ENCODE measurements at regions not wholly inside any gene's neighbourhood (a gene's known extent, or its start where the extent isn't known, plus 50 kb on each side); places are given as distances from the start of the nearest gene placed in this dataset.

DNA sequence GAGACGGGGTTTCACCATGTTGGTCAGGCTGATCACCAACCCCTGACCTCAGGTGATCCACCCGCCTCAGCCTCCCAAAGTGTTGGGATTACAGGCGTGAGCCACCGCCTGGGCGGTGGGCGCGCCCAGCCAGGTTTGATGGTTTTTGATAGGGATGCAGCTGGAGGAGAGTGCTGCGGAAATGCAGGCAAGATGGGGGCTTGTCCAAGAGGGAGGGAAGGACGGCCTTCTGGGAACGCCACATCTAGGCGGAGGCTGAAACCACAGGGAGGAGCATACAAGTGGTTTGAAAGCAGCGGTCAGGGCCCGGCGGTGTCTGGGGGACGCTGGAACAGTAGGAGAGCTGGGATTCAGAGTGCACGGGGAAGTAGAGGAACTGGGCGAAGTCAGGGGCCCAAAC is 134.6 kb downstream of the VRK1 start:
- DNase-seq: no peak

DNA sequence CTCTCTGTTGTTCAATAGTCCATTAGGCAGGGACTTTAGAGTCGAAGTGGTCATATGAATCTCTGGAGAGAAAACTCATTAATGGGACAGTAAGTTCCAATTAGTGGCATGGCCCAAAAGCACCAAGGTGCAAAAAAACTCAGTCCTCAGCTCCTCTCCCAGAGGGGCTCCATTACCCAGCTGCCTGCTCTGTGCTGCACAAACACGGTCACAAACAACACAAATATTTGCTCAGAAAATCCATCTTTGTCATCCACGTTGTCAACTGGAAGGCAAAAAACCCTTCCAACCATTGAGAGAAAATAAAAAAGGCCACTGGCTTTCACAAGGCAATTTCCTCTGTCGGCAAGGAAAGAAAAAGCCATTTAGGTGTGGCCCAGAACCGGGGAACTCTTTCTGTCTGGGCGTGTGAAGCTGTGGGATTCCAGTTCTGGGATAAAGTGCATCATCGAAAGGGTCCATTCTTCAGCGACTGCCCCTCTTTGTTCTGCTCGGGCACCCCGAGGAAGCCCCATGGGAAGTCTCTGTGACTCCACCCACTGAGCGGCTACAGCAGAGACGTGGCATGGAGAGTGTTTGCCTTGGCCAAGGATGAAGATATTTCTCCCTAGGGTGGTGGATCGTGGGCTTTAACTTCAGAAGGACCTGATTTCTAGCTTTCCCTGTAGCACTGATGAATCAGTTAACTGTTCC is 137.6 kb downstream of the VRK1 start:
- DNase-seq: no peak

DNA sequence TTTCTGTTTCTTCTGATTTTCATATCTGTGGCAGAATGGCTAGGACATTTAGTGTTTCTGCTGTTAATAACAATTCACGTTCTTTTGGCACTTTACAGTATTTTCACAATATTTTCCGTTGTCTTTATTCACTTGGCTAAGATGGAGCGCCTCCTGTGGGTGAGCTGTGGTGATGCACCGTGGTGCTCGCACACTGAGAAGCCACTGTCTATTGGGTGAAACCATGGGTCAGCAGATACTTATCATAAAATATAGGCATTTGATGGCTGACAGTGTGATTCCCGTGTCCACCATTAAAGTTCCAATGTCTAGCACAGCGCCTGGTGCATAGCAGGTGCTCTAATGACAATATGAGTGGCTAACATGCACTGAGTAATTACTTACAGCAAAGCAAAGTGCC is 141.8 kb downstream of the VRK1 start:
- DNase-seq: no peak

DNA sequence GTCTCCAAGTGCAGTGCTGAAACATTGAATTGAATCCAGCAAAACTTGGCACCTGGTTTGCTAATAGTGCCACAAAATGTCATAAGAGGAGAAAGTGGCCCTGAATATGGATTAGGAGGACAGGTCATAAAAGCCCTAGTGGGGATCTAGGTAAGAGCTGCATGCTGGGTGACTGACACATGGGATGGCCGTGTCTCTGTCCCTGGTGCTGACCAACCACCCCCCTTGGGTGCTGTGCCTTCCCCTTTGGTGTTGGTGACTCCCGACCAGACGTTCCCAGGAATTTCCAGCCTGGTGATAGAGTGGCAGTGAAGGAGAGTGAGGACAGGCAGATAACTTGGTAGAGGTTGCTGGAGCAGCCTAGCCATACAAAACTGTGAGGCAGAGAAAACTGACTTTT is 142.8 kb downstream of the VRK1 start:
- no peak for DNase-seq

DNA sequence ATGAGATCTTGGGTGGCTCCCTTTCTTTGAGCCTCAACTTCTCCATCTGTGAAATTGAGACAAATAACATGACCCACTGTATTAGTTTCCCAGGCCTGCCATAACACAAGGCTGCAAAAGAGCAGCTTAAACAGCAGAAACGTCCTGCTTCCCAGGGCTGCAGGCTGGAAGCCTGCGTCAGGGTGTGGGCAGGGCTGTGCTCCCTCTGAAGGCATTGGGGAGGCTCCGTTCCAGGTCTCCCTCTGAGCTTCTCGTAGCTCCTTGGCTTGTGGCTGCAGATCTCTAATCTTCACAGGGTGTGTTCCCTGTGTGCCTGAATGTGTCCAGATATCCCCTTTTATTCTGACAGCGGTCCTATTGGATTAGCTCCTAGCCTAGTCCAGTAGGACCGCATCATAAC is 147.1 kb downstream of the VRK1 start:
- no peak for DNase-seq

DNA sequence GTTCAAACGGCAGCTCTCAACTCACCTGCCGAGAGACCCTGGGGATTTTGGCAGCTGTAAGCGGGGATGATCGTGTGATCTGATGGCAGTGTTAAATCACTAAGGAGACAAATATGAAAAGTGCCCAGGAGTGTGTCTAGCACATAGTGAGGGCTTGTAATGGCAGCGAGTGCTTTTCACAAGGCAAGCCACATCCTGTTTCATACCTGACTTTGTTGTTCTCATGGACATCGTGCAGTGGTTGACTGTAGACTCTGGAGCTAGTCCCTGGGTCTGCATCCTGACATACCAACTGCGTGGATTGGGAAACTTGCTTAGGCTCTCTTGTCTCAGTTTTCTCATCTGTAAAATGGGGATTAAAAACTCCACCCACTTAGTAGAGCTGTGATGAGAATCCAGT is 148.5 kb downstream of the VRK1 start:
- no peak for DNase-seq

DNA sequence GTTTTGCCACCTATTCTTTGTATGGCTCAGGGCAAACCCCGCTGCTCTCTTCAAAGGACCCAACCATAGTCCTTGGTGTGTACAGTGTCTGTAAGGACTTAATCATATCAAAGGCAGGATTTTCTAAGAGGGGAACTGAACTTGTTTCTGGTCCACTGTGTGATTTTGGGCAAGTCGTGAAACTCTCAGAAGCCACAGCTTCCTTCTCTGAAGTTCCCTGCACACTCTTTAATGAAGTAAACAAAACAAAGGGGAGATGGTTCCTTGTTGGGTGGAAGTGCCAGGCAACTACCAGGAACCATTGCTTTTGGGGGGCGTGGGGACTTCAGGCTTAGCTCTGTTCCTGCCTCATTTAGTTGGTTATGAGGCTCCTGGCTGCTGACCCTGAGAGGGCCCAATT is 152.4 kb downstream of the VRK1 start:
- DNase-seq: no peak

DNA sequence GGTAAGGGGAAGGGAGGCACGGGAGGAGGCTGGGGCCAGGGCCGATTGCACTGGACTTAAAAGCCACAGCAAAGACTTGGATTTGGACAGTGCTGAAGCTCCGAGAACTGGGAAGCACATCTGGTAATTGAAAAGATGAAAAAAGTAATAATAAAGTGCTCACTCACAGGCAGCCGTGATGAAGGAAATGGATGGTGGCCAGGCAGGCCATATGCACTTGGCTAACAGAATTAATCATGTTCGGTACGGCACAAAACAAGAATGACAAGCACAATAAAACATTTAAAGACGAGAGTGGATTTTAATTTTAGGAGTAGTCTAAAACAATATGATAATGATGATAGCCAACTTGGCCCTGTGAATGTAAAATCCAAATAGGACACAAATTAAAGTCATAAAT is 154.3 kb downstream of the VRK1 start:
- no peak for DNase-seq

DNA sequence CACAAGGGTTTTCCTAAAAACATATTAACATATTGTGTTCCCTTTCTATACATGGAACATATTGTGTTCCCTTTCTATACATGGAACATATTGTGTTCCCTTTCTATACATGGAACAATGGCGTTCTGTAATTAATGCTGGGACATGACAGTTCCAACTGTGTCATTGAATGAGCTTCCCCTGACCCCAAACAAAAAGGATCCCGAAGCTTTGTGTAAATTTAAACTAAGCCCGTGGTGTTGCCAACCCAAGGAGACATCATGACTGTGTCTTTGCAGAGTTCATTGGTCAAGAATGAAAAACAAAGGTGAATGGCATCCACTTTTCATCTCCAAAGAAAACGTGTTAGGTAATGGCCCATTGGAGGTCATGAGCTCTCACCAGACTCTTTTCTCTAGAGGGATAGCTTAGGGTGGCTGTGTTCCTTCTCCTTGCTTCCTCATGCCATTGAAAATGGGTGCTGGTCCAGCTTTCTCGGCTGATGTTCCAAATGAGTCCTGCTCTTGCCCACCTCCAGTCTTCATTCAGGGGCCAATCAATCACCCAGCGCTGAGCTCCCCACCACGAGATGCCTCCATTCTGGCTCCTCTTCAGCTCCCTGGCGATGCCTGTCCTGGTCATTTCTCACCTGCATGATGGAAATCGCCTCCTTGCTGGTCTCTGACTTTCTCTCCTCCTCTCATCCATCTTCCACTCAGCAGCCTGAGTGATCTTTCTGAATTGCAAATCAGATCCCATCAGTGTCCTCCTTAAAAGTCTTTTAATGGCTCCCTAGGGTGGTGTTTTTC is 156.1 kb downstream of the VRK1 start:
- DNase-seq: no peak

DNA sequence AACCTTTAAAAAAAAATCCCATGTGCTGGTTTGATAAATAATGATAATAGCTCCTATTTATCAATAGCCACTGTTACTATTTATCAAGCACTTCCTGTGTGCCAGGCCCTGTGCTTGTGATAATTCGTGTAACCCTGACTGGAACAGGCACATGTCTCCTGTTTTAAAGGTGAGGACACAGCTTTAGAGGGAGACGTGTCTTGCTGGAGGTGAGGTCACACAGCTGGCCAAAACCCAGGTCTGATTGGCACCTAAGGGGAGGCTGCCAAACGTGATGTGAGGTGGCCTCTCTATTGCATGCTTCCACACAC is 156.6 kb downstream of the VRK1 start:
- no peak for DNase-seq

DNA sequence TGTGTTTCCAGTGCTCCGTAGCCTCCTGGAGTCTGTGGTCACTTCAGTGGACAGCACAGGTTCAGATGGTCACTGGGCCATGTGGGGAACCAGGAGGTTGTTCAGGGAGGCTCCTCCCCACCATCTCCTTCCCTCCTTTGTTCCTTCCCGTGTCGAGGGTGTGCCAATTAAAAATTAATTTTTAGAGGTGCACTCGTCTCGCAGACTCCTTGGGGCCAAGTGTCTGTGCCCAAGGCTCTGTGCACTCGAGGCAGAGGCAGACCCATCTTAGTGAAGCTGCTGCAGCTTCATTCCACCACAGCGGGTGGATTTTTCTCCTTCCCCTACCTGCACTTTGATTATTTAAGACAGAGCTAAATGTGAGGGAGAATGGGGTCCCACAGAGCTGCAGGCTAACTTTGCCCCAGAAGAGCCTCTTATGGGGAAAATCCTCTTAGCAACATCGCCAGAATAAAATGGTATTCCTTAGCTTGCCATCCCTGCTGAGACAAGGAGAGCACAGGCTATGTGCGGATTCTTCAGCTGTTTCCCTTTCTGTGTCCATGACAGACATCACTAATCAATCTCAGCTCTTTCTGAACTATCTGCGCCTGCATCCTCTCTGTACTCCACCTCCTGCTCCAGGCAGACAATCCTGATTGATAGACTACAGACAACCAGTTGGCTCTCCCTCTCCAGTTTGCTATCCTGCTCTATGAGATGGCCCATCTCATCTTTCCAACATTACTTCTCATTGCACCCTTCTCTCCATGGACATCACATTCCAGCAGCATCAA is 159.5 kb downstream of the VRK1 start:
- DNase-seq: no peak

DNA sequence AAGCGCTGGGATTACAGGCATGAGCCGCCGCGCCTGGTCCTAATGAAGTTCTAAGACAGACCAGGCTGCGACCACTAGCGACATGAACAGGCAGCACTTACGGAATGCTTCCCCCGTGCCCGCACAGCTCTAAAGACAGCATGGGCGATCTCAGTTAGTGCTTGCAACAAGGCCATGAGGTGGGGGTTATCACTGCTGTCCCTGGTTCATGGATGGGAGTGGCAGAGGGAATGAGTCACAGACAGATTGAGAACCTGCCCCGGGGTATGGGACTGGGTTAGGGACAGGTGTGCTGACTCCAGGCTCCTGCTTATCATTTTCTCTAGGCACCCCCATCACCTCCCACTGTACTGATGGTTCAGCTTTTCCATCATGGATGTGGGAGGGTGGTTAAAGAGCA is 160.9 kb downstream of the VRK1 start:
- DNase-seq: no peak

DNA sequence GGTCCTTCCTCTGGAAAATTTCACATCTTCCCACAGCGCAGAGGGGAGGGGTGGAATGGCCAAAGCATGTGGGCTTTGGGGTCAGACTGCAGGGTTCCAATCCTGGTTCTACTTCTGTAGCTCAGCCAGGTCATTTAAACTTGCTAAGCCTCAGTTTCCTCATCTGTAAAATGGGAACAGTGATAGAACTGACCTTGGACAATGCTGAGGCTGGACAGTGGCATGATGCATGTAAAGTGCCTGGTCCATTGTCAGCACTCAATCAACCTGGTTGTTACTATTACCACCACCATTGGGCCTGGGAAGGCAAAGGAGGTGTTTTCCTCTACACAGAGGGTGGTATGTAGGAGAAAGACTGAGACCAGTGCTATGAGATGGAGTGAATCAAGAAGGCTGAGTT is 162.8 kb downstream of the VRK1 start:
- DNase-seq: no peak

DNA sequence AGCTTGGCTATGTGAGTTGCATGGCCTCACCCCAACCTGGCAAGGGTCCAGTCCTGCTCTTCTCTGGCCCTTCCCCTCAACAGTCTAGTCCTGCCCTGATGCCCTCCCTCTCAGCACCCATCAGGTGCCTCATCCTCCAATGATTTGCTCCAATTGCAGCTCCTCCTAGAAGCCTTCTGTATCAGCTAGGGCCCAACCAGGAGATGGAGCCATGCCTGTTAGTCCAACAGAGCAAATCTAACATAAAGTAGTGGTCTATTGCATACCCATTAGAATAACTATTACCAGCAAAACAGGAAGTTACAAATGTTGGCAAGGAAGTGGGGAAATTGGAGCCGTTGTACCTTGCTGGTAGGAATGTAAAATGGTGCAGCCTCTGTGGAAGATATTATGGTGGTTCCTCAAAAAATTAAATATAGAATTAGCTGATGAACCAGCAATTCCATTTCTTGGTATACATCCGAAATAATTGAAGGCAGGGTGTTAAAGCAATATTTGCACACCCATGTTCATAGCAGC is 163.5 kb downstream of the VRK1 start:
- DNase-seq: no peak

DNA sequence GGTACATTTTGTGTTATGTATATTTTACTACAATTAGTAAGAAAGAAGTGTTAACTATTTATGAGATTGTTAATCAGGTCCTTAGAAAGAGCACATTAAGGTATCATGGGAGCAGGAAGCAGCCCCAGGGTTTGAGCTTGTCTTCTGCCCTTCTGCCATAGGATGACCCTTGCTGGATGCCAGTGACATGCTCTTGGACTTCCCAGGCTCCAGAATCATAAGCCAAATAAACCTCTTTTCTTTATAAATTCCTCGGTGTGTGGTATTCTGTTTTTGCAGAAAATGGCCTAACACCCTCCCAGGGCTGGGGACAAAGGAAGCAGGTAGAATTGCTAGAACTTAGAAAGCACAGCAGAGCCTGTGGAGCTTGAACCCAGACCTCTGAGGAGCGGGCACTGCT is 164.7 kb downstream of the VRK1 start:
- DNase-seq: no peak

DNA sequence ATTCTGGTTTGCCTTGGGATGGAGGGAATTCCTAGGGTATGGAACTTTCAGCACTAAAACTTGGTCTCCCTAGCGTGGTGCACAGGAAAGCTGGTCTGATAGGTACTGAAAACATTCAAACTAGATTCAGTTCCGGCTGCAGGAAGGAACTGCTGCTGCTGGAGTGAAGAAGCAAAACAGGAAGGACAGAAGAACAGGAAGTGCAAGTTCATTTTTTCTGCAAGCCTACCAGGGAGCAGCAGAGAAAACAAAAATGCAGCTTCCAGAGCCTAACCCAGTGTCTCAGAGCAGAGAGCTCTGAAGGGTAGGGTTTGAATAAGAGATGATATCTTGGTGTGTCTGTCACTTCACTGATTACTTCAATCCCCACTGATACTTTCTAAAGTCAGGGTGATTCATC is 165.2 kb downstream of the VRK1 start:
- DNase-seq: no peak

DNA sequence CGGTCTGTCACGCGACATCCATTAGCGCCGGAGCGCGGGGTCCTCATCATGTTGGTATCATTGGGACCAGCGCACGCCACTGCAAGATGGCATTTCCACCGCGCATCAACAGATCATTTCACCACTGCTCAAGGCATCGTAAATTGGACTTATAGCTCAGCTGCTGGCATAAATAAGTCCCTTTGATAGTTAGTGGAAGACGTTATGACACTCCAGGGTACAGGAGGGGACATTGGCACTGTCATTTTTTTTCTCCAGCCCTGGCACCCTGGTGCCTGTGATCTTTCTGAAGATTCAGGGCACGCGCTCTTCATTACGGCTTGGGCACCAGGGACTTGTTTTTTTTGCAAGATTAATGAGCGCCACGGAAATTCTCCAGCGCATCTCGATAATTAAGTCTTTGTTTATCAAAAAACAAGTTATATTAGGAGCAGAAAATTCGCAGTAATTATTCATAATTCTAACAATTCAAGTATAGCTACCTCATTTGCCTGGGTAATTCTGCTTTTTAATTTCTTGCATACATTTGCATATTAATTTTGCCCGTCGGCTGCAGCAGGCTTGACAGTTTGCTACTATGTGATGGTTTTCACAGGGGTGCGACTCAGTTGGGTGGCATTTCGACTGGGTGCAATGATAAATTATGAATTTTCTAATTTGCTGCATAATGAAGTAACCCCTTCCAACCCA is 167.7 kb downstream of the VRK1 start:
- no peak for DNase-seq

DNA sequence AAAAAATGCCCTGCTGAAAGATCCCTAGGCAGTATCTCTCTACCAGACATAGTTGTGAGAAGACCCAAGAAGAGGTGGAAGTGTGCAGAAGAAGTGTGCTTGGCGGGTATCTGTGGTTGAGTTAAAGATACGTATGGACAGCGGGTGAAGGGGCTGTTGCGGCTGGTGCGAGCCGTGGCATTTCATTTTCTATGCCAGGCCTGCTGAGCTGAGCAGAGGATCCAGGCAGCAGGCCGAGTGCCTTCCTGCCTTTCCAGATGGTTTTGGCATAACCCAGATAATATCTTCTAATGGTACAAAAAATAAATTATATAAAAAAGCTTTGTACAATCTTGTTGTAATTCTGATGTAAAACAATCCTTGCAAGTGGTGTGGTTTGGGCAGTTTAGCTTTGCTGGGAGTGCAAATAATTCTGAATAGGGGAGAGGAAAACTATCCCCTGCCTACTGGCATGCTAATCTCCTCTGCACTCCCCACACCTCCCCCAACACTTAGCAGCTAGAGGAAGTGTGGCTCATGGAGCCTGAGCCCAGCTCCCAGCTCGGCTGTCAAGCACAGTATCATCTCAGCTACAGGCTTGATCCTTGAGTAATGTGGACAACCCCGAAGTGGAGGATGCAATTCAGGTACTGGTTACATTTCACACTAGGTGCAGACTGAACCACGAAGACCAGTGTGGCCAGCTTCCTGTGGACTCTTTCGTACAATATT is 168.9 kb downstream of the VRK1 start:
- no peak for DNase-seq

DNA sequence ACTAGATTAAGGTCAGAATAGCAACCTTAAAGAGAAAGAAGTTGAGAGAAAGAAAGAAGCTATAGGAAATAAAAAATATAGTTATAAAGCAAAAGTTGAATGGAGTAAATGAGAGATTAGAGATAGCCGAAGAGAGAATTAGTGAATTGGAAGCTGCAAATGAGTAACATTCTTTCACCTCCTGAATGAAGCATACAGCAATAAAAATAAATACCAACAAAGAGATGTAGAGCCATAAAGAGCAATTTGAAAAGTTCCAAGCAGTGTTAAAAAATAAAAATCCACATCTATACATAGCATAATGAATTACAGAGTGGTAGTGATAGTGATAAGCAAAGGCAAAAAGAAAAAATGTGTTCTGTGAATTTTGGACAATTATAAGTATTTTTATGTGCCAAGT is 177.9 kb downstream of the VRK1 start:
- no peak for DNase-seq

DNA sequence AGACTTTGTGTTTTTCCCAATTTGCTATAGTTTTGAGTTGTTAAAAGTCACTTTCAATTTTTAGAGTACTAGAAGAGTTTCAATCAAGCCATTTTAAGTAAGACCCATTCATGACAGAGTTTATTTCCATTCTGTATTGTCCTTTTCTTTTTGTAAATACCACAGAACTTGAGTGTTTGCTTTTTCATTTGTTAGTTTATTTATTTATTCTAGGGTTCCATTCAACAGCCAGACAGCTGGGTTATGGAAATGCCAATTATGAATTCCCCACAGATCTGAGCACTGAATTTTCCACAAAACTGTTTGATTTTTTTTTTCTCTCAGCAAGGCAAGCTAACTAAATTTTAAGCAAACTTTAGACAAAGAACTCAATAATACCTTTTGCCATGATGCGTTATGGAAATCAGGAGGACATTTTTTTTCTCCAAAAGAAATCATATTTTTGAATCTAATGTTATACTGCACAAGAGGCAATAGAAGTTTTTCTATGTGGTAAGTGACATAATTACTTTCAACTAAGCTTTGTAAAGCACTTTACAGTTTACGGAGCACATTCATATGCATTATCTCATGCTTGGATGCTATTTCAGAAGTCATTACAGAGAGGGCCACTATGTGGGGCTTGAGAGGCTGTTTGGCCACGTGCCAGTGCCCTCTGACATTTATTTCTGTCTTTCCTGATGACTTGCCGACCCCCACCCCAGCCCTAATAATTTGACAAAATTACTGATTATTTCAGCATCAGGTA is 181.5 kb downstream of the VRK1 start:
- DNase-seq: peak; percentile 6

DNA sequence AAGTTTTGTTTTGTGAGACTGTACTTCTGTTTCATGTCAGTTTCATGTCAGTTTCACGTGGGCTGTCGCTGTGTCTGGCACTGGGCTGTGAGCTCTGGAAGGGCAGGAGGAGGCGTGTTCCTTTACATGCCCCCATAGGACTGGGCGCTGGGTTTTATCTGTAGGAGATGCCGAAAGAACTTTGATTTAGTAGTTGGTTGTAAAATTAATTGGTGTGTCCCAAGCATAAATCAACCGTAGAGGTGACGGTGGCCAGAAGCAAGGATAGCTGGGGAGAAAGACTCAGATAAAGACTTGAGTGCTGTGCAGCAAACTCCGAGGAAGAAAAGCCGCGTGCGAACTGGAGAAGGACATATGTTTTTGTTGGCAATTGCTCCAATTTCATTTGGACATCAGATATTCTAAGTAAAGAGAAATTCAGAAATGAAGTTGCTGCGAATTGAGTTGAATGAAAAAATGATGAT is 182.5 kb downstream of the VRK1 start:
- no peak for DNase-seq

DNA sequence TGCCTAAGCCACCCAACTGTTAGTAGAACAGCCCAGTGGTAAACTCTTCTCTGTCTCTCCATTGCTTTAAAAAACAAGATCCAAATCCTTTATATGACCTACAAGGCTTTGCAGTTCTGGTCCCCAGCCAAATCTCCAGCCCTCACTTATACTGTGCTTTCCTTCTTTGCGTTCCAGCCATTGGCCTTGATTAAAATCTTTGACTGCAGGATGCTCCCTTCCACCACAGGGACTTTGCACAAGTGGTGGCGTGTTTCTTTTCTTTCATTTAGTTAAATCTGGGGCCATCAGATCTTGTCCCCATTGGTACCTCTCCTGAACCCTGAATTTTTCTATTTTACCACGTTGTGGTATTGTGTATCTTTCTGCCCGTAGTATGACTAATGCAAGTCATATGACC is 183.7 kb downstream of the VRK1 start:
- no peak for DNase-seq

Data from NCI-H2107 (cell line).